Osteoblast (primary cell): ENCODE measurements at regions not wholly inside any gene's neighbourhood (a gene's known extent, or its start where the extent isn't known, plus 50 kb on each side); places are given as distances from the start of the nearest gene placed in this dataset.

ENCODE experiments used
- DNase-seq: peaks from one replicate; pipeline ENCODE4 v3.0.0; 2011; ENCODE audit warnings: low spot score, mixed read lengths; ENCODE audit not compliant: insufficient read length; ENCODE audit errors: missing footprints
- H2AFZ ChIP-seq: 2 replicates; pipeline ENCODE4 v1.6.0; 2011; ENCODE audit warnings: mild to moderate bottlenecking, low read length
- H3K27ac ChIP-seq: 2 replicates; pipeline ENCODE4 v1.5.1; 2011; ENCODE audit warnings: mild to moderate bottlenecking, low read depth, low read length, moderate library complexity
- H3K27me3 ChIP-seq: 2 replicates; pipeline ENCODE4 v1.6.0; 2012; ENCODE audit warnings: mild to moderate bottlenecking, control low read depth, inconsistent platforms, low read length, moderate library complexity; ENCODE audit not compliant: insufficient read depth
- H3K36me3 ChIP-seq: 2 replicates; pipeline ENCODE4 v1.5.1; 2011; ENCODE audit warnings: mild to moderate bottlenecking, low read length, control low read depth, moderate library complexity; ENCODE audit not compliant: insufficient read depth
- H3K4me1 ChIP-seq: 2 replicates; pipeline ENCODE4 v1.5.1; 2011; ENCODE audit warnings: mild to moderate bottlenecking, low read length, control low read depth, moderate library complexity; ENCODE audit not compliant: insufficient read depth
- H3K4me2 ChIP-seq: 2 replicates; pipeline ENCODE4 v1.6.0; 2011; ENCODE audit warnings: mild to moderate bottlenecking, low read length; ENCODE audit not compliant: insufficient read depth
- H3K4me3 ChIP-seq: fragments of 200-600 bp; sonication (generic); 3 replicates; pipeline ENCODE4 v1.5.1; 2012; ENCODE audit warnings: mild to moderate bottlenecking, low read length, inconsistent platforms; ENCODE audit not compliant: insufficient read depth
- H3K79me2 ChIP-seq: 2 replicates; pipeline ENCODE4 v1.6.0; 2012; ENCODE audit warnings: mild to moderate bottlenecking, low read length, control low read depth, inconsistent platforms; ENCODE audit not compliant: insufficient read depth
- H3K9me3 ChIP-seq: 2 replicates; pipeline ENCODE4 v1.5.1; 2011; ENCODE audit warnings: low read depth, low read length, control low read depth
- H4K20me1 ChIP-seq: 2 replicates; pipeline ENCODE4 v1.6.0; 2012; ENCODE audit warnings: mild to moderate bottlenecking, low read length, control low read depth; ENCODE audit not compliant: insufficient read depth
- TF ChIP-seq, protein P1 (sequence below): IDR thresholded peaks from 2 replicates; pipeline ENCODE4 v1.5.1; 2011; ENCODE audit warnings: mild to moderate bottlenecking, low read depth, low read length, moderate library complexity; ENCODE audit errors: extremely low read depth

DNA sequence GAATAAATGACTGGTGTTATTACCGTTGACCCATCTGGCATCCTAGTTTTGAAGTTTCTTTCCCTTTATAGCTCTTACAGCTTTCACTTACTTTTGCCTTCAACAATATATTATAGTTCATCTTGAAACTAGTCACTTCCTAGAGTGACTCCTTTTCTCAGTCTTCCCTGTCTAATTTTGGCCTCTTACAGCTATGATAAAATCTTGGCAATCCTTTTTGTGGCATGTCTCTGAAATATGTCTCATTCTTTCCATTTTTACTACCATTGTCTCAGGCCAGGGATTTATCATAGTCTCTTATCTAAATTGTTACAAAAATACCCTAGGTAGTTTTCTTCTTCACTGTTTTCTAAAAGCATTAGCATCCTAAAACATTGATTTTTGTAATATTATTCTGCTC is 621.3 kb upstream of the ZNF608 start:
- no peaks in the 10 kb centered on the region for H3K79me2 ChIP-seq
- no peaks in the 10 kb centered on the region for H4K20me1 ChIP-seq
- H3K4me2 ChIP-seq, result no peak overlapping the region
- DNase-seq, result peak; percentile 79
- H3K36me3 ChIP-seq, result no peaks in the 10 kb centered on the region
- H3K4me1 ChIP-seq, result no peaks in the 10 kb centered on the region
- TF ChIP-seq, protein P1, sequence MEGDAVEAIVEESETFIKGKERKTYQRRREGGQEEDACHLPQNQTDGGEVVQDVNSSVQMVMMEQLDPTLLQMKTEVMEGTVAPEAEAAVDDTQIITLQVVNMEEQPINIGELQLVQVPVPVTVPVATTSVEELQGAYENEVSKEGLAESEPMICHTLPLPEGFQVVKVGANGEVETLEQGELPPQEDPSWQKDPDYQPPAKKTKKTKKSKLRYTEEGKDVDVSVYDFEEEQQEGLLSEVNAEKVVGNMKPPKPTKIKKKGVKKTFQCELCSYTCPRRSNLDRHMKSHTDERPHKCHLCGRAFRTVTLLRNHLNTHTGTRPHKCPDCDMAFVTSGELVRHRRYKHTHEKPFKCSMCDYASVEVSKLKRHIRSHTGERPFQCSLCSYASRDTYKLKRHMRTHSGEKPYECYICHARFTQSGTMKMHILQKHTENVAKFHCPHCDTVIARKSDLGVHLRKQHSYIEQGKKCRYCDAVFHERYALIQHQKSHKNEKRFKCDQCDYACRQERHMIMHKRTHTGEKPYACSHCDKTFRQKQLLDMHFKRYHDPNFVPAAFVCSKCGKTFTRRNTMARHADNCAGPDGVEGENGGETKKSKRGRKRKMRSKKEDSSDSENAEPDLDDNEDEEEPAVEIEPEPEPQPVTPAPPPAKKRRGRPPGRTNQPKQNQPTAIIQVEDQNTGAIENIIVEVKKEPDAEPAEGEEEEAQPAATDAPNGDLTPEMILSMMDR, result no peak
- no peak overlapping the region for H3K4me3 ChIP-seq
- no peaks in the 10 kb centered on the region for H3K9me3 ChIP-seq
- H3K27me3 ChIP-seq, result no peaks in the 10 kb centered on the region
- H3K27ac ChIP-seq, result no peak overlapping the region
- H2AFZ ChIP-seq, result no peak overlapping the region

DNA sequence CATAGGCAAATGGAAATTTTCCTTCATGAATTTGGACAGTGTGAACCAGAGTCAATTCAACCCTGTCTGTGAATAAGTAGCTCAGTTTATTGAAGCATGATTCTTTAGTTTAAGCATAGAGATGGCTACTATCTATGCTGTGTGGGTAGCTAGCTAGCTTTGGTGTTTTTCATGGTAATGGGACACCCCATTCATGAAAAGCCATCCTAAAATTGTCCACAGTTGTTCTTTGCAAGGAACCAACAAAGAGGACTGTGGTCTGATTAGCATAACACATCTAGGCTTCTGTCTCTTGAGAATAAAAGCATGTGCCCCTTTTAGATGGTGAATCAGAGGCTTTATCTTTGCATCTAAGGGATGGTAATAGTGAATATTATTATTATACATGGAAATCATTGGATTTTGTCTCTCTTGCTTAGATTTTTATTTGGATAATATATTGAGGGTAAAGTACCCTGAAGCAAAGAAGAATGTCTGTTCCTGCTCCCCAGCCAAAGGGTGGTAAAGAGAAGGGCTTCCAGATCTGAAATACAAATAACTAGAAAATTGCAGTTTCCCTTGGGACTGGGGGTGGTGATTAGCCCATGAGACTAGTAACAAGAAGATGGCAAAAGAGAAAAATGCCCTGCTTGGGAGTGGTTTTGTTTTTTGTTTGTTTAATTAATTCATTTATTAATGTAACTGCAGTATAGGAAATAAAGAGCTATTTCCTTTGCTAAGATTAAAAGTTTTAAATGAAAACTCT is 624.2 kb upstream of the ZNF608 start:
- Histone ChIP-seq H3K4me2 (no peak overlapping the region), H3K36me3 (no peaks in the 10 kb centered on the region), H3K27ac (no peak overlapping the region), H3K4me3 (no peak overlapping the region), H3K27me3 (no peaks in the 10 kb centered on the region), H4K20me1 (no peaks in the 10 kb centered on the region), H3K9me3 (no peaks in the 10 kb centered on the region), H3K79me2 (no peaks in the 10 kb centered on the region), H3K4me1 (peaks cover 3% of the 10 kb centered on the region), H2AFZ (no peak overlapping the region)
- TF ChIP-seq, protein P1, result no peak
- peak; percentile 78 for DNase-seq

DNA sequence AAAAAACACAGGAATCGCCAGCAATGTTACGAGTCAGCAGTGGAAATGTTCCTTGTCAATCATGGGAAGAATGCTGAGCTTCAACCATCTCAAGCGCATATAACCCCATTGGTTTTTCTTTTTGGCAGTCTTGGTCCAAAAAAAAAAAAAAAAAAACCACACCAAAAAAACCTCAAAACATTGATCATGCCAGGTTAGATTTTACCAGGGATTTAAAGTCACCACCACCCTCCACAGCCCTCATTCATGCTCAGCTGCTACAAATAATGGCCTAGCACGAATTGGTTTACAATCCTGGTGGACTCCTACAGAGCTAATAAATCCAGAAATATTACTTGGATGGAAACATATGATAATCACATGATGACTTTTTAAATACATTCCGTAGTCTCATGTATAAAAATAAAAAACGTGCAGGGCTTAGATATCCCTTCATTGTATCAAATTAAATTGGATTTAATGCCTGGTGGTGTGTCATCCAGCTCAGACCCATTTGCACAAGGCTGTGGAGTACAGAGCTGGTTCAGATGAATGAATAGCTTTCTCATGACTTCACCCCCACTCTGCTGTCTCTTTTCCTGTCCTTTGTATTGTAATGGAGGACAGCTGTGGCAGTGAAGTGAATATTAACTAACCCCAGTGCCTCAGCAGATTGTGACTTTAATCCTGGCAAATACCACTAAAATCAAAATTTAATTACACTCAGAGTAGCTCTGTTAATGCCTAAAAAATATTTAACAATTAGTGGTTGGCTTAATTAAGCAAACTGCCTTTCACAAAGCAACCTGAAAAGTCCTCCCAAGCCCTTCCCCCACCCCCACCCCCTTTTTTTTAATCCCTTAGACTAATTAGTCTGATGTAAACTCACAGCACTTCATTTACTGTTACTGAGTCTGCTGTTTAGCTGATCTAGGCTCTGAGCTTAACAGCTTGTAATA is 626.5 kb upstream of the ZNF608 start:
- Histone ChIP-seq H4K20me1 (no peaks in the 10 kb centered on the region), H3K79me2 (no peaks in the 10 kb centered on the region), H3K4me3 (no peak overlapping the region), H3K27me3 (no peaks in the 10 kb centered on the region), H3K4me1 (peaks cover 3% of the 10 kb centered on the region), H3K4me2 (no peak overlapping the region), H3K27ac (no peak overlapping the region), H3K9me3 (no peaks in the 10 kb centered on the region), H2AFZ (no peak overlapping the region), H3K36me3 (no peaks in the 10 kb centered on the region)
- peak; percentile 84 for DNase-seq
- TF ChIP-seq, protein P1, result no peak

DNA sequence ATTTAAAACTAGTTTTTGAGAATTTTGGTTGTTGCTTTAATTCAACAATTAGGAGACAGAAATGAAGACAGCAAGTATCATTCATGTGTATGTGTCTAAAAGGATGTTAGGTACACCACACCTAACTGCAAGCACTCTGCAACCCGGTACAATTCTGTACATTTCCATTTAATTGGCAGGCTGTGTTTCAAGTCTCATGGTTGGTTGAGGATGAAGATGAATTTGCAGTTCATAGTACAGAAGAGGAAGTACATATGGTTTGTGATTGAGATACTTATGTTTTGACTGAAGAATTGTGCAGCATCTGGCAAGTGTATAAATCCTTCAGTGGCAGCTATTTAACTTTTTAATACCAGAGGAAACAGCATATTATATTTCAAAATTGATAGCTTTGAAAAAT is 628.7 kb upstream of the ZNF608 start:
- H3K4me1 ChIP-seq, result peaks cover 3% of the 10 kb centered on the region
- no peaks in the 10 kb centered on the region for H3K9me3 ChIP-seq
- TF ChIP-seq, protein P1, result no peak
- no peaks in the 10 kb centered on the region for H3K79me2 ChIP-seq
- no peak overlapping the region for H3K27ac ChIP-seq
- H4K20me1 ChIP-seq, result no peaks in the 10 kb centered on the region
- no peak overlapping the region for H2AFZ ChIP-seq
- no peak for DNase-seq
- no peaks in the 10 kb centered on the region for H3K27me3 ChIP-seq
- no peaks in the 10 kb centered on the region for H3K36me3 ChIP-seq
- no peak overlapping the region for H3K4me2 ChIP-seq
- no peak overlapping the region for H3K4me3 ChIP-seq
